ENCODE measurements at regions not wholly inside any gene's neighbourhood (a gene's known extent, or its start where the extent isn't known, plus 50 kb on each side); places are given as distances from the start of the nearest gene placed in this dataset.
A peak's percentile ranks its signal among the peaks of the same experiment; 100 is the strongest.

DNA sequence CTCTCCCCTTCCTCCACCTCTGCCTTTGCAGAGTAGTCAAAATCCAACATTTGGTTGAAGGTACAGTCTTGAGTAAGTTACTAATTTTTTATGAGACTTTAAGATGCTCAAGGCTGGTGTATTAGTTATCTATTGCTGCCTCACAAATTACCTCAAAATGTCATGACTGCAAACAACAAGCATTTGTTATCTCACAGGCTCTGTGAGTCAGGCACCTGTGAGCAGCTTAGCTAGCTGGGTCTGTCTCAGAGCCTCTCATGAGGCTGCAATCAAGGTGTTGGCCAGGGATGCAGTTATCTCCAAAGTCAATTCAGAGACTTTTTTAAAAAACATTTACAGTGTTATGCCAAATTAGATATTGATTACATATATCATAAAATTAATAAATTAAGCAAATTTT lies 371.3 kb upstream of the RGMB start:
- DNase-seq, result peak; percentile 10
- TF ChIP-seq, protein P1, sequence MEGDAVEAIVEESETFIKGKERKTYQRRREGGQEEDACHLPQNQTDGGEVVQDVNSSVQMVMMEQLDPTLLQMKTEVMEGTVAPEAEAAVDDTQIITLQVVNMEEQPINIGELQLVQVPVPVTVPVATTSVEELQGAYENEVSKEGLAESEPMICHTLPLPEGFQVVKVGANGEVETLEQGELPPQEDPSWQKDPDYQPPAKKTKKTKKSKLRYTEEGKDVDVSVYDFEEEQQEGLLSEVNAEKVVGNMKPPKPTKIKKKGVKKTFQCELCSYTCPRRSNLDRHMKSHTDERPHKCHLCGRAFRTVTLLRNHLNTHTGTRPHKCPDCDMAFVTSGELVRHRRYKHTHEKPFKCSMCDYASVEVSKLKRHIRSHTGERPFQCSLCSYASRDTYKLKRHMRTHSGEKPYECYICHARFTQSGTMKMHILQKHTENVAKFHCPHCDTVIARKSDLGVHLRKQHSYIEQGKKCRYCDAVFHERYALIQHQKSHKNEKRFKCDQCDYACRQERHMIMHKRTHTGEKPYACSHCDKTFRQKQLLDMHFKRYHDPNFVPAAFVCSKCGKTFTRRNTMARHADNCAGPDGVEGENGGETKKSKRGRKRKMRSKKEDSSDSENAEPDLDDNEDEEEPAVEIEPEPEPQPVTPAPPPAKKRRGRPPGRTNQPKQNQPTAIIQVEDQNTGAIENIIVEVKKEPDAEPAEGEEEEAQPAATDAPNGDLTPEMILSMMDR (IDR thresholded peaks at IDR 0.05), result no peak
- H3K9me3 Mint-ChIP-seq, result no peaks in the 10 kb centered on the region
- H3K4me3 Mint-ChIP-seq, result no peak overlapping the region
- 0 out of 2 replicates have a peak overlapping the region, but pooled peaks have one; percentile 34 for H3K27ac Mint-ChIP-seq
- peaks cover 36% of the 10 kb centered on the region for H3K4me1 Mint-ChIP-seq (ENCODE audit: low read depth)
- H3K27me3 Mint-ChIP-seq (ENCODE audit: insufficient read depth), result no peaks in the 10 kb centered on the region; the same call in 1 of the 2 replicates
- H3K36me3 Mint-ChIP-seq (ENCODE audit: low read depth), result no peaks in the 10 kb centered on the region

DNA sequence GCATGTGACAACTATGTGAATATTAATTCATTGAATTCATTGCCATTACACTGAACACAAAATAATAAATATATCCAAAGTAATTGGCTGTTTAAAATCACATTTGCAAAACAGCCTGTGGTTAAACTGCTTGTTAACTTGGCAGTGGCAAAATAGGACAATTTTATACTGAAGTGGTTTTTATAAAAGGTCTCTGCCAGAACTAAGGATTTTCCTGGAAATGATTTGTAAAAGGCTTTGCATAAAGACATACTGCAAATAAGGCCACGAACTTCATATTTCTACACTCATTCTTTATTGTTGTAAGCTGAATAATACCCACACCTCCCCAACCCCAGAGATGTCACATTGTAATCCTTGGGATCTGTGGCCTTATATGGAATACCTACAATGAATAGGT lies 370.3 kb upstream of the RGMB start:
- no peaks in the 10 kb centered on the region for H3K36me3 Mint-ChIP-seq (ENCODE audit: low read depth)
- H3K27ac Mint-ChIP-seq, result peak overlapping the region; percentile 75; the same call in 1 of the 2 replicates
- no peak overlapping the region for H3K4me3 Mint-ChIP-seq
- H3K9me3 Mint-ChIP-seq, result no peaks in the 10 kb centered on the region
- TF ChIP-seq, protein P1 (IDR thresholded peaks at IDR 0.05), result no peak
- H3K27me3 Mint-ChIP-seq (ENCODE audit: insufficient read depth), result no peaks in the 10 kb centered on the region; the same call in 1 of the 2 replicates
- H3K4me1 Mint-ChIP-seq (ENCODE audit: low read depth), result peaks cover 34% of the 10 kb centered on the region
- DNase-seq, result no peak

- peak; percentile 100 for DNase-seq
- H3K4me1 Mint-ChIP-seq (ENCODE audit: low read depth), result peaks cover 61% of the 10 kb centered on the region
- peak overlapping the region; percentile 100 for H3K27ac Mint-ChIP-seq
- peaks cover 35% of the 10 kb centered on the region for H3K36me3 Mint-ChIP-seq (ENCODE audit: low read depth)
- peak overlapping the region; percentile 70 for H3K4me3 Mint-ChIP-seq
- peaks cover 4% of the 10 kb centered on the region for H3K27me3 Mint-ChIP-seq (ENCODE audit: insufficient read depth)
- peaks cover 13% of the 10 kb centered on the region for H3K9me3 Mint-ChIP-seq
- TF ChIP-seq, protein P1 (IDR thresholded peaks at IDR 0.05), result no peak
Measured at GRCh38 chr5:98414938-98415337, 358.5 kb upstream of the RGMB start.

GRCh38 chr5:98415663-98416062 lies 357.8 kb upstream of the RGMB start:
- Mint-ChIP-seq H3K4me1 (ENCODE audit: low read depth) (peaks cover 61% of the 10 kb centered on the region), H3K4me3 (peak overlapping the region; percentile 70), H3K36me3 (ENCODE audit: low read depth) (peaks cover 35% of the 10 kb centered on the region), H3K27me3 (ENCODE audit: insufficient read depth) (peaks cover 4% of the 10 kb centered on the region), H3K27ac (peak overlapping the region; percentile 100), H3K9me3 (peaks cover 13% of the 10 kb centered on the region)
- DNase-seq, result no peak
- TF ChIP-seq, protein P1 (IDR thresholded peaks at IDR 0.05), result no peak

- Mint-ChIP-seq H3K36me3 (ENCODE audit: low read depth) (peaks cover 35% of the 10 kb centered on the region), H3K27ac (peak overlapping the region; percentile 100), H3K9me3 (peaks cover 13% of the 10 kb centered on the region), H3K27me3 (ENCODE audit: insufficient read depth) (peaks cover 4% of the 10 kb centered on the region), H3K4me3 (no peak overlapping the region), H3K4me1 (ENCODE audit: low read depth) (peaks cover 69% of the 10 kb centered on the region)
- peak; percentile 57 for DNase-seq
- TF ChIP-seq, protein P1 (IDR thresholded peaks at IDR 0.05), result no peak
Measured at GRCh38 chr5:98416541-98416940, 356.9 kb upstream of the RGMB start.

DNA sequence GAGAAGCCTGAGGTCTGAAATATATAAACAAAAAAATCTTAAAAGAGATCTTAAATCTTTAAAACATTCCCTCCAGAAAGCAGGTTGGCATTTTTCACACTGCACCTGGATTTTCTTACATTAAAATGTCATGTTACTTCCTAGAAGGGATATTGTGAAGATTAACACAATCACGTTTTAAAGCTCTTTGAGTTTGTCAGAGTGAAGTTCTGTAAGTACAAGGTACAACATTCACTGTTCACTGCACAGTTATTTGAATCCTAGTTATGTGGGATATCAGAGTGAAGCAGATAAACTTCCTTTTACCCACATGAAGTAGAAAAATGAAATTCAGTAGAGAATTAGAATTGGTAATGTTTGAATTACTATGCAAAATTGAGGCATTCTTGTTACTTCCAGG lies 353.6 kb upstream of the RGMB start:
- no peak overlapping the region for H3K27ac Mint-ChIP-seq
- peaks cover 10% of the 10 kb centered on the region for H3K9me3 Mint-ChIP-seq
- H3K36me3 Mint-ChIP-seq (ENCODE audit: low read depth), result peaks cover 34% of the 10 kb centered on the region
- H3K4me3 Mint-ChIP-seq, result no peak overlapping the region
- peaks cover 4% of the 10 kb centered on the region for H3K27me3 Mint-ChIP-seq (ENCODE audit: insufficient read depth)
- peaks cover 64% of the 10 kb centered on the region for H3K4me1 Mint-ChIP-seq (ENCODE audit: low read depth)
- TF ChIP-seq, protein P1 (IDR thresholded peaks at IDR 0.05), result no peak
- DNase-seq, result no peak

Data from HFFc6 (cell line).